NCI-H69 (cell line): ENCODE measurements at regions not wholly inside any gene's neighbourhood (a gene's known extent, or its start where the extent isn't known, plus 50 kb on each side); places are given as distances from the start of the nearest gene placed in this dataset.
A peak's percentile ranks its signal among the peaks of the same experiment; 100 is the strongest.

Experiments
- DNase-seq: peaks from one replicate; lab custom pipeline; 2025; lab: John Stamatoyannopoulos, UW

DNA sequence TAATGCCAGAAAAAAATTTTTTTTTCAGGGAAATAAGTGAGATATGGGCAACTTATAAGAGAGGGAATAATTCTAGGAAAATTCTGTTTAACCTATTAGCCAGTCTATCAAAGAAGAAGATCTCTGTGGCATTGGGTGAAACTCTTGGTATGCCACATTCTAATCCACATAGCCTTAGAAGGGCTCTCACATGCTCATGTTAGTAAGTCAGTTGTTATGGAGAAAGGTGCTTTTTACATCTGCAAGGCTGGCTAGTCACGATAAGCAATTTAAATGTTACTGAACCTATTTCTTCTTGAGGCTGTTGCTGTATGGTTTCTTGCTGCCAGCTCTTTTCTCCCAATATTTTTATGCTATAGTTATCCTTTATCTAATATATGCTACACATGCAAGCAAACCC is 89.9 kb upstream of the MAGI1 start:
- DNase-seq: no peak

DNA sequence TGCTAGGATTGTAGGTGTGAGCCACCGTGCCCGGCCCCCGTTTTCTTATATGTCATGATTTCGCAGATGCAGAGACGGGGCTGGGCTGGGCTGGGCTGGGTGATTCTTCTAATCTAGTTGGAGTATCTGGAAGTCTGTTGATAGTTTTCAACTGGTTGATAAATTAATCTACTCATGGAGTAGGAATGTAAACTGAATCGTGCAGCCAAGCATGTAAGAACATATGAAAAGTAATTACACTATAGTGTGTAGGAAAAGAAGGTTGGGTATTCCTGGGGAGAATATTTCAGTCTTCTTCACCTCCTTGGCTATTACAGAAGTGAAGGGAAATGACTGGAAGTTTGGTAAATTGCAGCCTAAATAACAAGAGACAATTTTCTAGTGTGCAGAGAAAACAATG is 82.6 kb upstream of the MAGI1 start:
- DNase-seq: no peak

DNA sequence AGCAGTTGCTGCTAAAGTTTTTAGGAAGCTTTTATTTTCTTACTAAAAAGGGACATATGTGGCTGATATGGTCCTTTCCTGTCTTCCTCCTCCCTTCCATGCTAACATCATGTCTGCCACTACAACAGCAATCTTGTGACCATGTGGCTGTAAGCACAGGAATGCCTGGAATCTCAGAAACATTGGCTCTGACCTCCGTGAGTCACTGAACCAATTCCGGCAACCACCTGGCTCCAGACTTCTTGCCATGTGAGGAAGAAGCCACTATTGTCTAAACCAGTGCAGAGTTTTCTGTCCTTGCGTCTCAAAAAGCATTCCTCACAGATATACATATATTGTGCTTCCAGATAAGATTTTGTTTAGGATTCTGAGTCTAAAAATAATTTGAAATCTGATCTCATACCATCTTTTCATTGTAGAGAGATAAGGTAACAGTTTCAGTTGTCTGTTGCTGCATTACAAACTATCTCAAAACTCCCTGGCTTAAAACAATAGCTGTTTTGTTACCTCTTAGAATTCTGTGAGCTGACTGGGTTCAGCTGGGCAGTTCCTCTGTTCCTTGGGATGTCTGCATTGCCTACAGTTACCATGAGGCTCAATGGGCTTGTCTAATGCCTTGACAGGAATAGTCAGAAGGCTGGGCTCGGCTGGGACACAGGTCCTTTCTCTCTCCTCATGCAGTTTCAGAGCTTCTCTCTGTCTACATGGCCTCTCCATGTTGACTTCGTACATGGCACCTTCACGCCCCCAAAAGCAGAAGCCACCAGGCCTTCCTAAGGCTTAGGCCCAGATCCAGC is 77.3 kb upstream of the MAGI1 start:
- no peak for DNase-seq

DNA sequence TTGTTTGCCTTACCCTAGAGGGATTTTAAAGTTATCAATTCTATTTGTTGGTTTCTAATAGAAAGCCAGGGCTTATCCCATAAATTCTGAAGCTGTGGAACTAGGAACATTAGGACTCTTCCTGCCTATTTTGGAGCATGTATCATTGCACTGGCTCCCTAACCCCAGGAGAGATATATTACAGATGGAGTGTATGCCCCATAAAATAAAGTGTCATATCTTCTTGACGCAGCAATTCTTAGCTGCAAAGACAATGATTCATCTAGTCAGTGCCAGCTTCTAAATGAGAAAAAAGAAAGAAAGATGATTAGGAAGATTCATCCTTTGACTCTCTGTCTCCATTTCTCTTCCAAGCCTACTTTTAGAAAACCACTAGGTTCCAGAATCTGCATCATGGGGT is 74.8 kb upstream of the MAGI1 start:
- no peak for DNase-seq

DNA sequence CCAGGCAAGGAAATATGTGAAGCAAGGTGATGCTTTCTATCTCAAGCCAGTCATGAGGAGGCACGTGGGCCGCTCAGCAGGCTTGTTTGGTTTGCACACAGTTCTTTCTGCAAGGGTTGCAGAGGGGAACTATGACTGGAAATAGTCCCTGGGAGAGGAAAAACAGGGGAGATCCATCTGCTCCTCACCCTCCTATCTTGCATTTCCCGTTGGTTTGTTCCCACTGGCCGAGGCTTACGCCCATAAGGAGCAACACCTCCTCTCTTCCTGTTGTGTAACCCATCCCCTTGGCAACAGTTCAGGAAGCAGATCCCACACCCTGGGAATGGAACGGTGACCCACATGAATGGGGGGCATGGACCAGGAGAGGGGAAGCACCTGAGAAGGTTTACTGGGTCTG is 72.1 kb upstream of the MAGI1 start:
- DNase-seq: peak; percentile 3

DNA sequence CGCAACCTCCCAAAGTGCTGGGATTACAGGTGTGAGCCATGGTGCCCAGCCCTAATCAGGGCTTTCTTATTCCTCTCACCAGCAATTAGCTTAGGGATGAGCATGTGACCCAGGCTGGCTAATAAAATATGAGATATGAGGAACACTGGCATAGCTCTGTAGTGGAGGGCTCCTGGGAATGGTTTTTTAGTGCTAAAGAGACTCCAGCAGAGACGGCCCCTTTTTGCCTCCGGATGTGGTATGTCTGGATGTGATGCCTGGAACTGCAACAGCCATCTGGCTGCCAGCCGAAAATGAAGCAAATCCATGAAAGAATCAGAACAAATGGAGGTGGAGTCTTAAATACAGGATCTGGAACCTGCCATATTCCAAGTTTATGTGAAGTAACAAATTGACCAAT is 69.1 kb upstream of the MAGI1 start:
- no peak for DNase-seq

DNA sequence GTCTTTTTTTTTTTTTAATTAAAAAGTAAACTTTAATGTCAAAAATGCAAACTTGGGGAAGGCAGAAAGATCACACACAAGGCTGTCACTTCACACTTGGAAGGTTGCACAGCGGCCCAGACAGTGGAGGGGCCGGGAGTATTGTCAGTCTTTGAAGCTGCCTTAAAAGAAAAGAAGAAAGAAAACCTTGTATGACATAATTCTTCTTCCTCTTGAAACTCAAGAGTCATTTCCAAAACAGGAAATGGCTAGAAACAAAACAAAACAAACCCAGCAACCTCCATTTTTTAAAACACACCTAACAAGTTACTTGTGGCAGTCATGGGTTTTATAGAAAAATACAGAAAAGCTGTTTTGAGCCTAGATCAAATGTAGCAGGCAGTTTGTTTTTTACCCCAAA is 68.1 kb upstream of the MAGI1 start:
- no peak for DNase-seq

DNA sequence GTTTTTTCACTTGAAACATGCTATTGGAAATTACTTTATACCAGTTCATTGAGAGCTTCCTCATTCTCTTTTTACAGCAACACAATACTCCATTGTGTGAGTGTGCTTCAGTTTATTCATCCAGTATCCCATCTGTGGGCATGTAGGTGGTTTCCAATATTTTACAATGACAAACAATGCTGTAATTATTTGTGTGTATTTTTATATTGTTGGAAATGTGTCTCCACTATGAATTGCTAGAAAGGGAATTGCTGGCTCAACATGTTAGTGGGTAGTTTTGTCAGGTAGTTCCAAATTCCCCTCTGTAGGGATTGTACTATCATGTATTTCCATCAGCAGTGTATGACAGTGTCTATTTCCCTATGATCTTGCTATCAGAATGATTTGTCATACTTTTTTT is 65.8 kb upstream of the MAGI1 start:
- no peak for DNase-seq

DNA sequence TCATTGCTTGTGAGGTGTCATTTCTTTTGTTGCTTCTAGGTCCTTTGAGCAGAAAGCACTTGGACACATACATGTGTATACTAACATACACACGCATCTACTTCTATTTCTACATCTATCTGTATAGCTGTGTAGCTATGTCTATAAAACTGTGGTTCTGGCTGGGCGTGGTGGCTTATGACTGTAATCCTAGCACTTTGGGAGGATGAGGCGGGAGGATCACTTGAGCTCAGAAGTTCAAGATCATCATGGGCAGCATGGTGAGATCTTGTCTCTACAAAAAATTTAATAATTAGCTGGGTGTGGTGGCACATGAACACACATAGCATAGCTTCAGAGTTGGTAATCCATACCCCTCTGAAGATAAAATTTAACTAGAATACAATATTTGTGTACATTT is 65.0 kb upstream of the MAGI1 start:
- DNase-seq: no peak

DNA sequence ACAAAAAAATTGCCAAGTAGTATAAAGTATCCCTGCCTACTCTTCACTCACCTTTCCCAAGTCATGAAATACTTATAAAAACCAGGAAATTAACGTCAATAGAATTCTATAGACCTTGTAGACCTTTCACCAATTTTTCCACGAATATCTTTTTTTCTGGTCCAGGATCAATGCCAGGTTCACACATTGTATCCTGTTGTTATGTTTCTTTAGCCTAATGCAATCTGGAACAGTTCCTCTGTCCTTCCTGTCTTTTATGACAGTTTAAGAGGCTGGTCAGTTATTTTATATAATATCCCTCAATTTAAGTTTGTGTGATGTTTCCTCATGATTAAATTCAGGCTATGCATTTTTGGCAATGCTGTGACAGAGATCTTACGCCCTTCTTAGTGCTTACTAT is 63.2 kb upstream of the MAGI1 start:
- no peak for DNase-seq

DNA sequence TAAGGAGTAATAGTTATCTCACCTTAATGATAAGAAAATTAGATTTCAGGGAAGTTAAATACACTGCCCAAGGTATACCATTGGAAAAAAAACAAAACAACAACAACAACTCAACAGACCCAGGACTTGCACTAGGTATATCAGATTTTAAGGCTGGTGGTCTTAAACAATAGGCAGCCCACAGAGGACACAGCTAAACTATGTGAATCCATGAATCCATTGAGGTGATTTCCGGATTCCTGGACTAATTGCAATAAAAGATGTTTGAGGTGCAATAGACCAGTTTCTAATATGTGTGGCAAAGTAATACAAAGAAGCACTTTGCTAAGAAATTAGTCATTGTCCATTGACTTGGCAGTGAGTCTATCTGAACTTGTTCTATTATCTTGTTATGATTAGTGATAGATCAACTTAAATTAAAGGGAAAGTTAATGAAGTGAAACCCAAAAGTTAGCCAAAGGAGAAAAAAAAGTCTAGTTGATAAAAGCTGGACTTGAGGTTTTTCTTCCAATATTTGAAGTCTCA is 60.9 kb upstream of the MAGI1 start:
- no peak for DNase-seq

DNA sequence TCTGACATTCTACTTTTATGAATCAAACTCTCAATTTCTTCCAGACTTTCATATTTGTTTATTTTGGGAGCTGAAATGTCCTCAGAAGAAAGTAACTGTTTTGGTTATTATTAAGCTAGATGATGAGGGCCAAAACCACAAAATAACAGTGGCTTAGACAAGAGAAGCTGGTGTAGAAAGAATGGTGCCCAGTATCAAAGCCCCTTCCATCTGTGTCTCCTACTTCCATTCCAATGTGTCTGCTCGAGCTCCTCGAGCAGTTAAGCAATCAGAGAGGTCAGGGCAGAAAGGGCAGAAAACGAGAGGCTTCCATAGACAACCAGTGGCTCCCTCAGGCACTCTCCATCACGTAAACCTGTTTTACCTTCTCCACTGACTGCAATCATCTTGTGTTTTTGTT is 59.7 kb upstream of the MAGI1 start:
- DNase-seq: no peak

DNA sequence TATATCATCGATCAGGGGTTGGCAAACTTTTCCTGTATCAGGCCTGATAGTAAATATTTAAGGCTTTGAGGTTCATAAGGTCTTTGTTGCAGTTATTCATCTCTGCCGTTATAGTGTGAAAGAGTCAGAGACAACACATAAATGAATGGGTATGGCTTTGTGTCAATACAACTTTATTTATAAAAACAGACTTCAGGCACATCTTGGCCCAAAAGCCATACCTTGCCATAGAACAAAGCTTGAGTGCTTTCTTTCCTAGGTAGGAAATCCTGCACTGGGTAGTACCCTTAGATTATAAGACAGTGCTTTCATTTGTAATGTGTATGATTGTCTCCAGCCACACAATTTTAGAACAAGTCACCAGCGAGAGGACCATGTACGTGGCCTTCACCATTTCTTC is 58.9 kb upstream of the MAGI1 start:
- no peak for DNase-seq

DNA sequence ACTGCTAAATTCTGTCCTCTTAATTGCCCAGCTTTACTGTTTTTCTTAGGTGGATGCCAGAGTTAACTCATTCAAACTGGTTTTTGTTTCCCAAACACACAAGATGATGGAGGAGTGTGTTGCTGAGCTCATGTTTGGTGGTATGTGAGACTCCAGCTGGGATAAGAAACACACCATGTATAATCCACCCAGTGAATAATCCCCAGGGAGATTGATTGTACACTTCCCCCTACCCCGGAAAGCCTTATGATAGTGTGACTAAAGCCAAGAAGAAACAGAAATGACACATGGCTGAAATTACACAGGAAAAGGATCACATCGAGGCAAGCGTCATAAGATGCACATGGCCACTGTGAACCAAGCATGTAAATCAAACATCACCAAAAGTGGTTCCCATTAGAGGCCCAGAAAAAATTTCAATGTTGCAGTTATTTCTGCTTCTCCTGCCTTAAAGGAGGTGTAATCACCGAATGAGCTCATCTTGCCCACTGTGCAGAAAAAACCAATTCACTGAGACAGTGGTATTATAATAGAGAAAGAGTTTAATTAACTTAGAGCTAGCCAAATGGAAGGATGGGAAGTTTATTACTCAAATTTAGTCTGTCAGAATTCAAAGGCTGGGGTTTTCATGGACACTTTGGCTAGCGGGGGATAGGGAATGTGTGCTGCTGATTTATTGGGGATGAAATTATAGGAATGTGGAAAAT is 56.7 kb upstream of the MAGI1 start:
- no peak for DNase-seq

DNA sequence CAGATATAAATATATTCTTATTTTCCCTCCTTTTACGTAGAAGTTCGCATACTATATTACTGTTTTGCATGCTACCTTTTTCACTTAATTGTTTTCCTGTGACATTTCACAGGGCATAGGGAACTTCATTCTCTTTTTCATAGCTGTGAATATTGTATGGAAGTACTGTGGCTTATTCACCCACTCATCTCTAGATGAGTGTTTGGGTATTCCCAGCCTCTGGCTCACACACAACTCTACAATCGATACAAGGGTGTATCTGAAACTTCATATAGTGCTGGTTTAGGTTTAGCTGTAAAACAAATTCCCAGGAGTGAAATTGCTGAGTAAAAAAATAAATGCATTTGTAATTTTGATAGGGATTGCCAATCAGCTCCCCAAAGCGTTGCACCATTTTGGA is 55.3 kb upstream of the MAGI1 start:
- DNase-seq: no peak

DNA sequence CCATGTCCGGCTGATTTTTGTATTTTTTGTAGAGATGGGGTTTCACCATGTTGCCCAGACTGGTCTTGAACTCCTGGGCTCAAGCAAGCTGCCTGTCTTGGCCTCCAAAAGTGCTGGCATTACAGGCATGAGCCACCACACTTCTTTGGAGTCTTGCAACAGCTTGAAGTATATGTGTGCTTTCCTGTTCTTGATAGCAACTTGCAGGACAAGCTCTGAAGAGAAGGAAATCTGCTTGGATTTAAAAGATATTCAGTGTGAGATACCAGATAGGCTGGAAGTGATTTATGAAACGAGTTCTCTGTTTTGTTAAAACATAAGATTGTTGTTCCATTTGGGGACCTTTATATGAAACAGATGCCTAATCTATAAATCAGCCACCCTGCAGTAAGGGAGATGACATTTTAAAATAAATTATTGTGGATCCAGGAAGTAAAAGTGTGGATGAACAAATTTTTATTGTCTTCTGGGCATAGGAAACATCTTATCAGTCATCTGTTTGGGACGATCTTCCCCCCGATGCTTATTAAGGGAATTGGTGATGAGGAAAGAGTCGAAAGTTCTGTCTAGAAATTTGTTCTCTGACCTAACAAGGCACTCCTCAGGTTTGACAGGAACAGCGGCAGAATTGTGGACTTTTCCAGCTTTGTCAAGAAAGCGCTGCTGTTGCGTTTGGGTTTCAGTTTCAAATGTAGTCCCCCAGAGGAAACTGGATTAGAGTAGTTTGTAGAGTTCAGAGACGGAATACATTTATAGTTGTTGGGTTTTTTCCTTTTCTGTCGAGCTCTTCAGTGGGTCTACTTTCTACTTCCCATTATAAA is 53.7 kb upstream of the MAGI1 start:
- no peak for DNase-seq
